Sigmoid colon (tissue), 6 donors: ENCODE measurements at regions not wholly inside any gene's neighbourhood (a gene's known extent, or its start where the extent isn't known, plus 50 kb on each side); places are given as distances from the start of the nearest gene placed in this dataset.

Experiments
- DNase-seq: peaks from one replicate; pipeline ENCODE4 v3.0.0-alpha.2; 2019
- H3K27ac ChIP-seq, 4 donors: fragments of 200-600 bp; sonication (generic); one replicate each; pipeline ENCODE4 v1.5.1; 2016 to 2019; ENCODE audit warnings: mild to moderate bottlenecking in 1 of 4
- H3K27me3 ChIP-seq, 3 donors: fragments of 200-600 bp; sonication (generic); one replicate each; pipeline ENCODE4 v1.5.1; 2019; ENCODE audit warnings: mild to moderate bottlenecking in 1 of 3
- H3K36me3 ChIP-seq, 4 donors: fragments of 200-600 bp; sonication (generic); one replicate each; pipeline ENCODE4 v1.5.1; 2016 to 2019
- H3K4me1 ChIP-seq, 4 donors: fragments of 200-600 bp; sonication (generic); one replicate each; pipeline ENCODE4 v1.5.1; 2017 to 2019
- H3K4me3 ChIP-seq, 4 donors: fragments of 200-600 bp; sonication (generic); one replicate each; pipeline ENCODE4 v1.5.1; 2017 to 2019; ENCODE audit warnings: mild to moderate bottlenecking in 2 of 4, moderate library complexity in 1 of 4
- H3K9me3 ChIP-seq, 4 donors: fragments of 200-600 bp in 3 of 4; sonication (generic) in 3 of 4; one replicate each; pipeline versions ENCODE4 v1.5.1 to v1.6.1; 2013 to 2019
- EP300 ChIP-seq, 4 donors: sonication (generic); formaldehyde crosslinking; IDR thresholded peaks; one replicate each; pipeline ENCODE4 v1.6.1; 2017; ENCODE audit warnings: antibody characterized with exemption in 4 of 4
- POLR2A ChIP-seq, 2 donors: fragments of 450-650 bp; IDR thresholded peaks; one replicate each; pipeline ENCODE4 v1.6.1; 2016; ENCODE audit warnings: antibody characterized with exemption in 2 of 2, mild to moderate bottlenecking in 2 of 2, moderate library complexity in 2 of 2
- POLR2AphosphoS5 ChIP-seq, 4 donors: sonication (generic); formaldehyde crosslinking; IDR thresholded peaks; one replicate each; pipeline ENCODE4 v1.6.1; 2017; ENCODE audit warnings: antibody characterized with exemption in 4 of 4
- WGBS, 2 donors: extraction: QIAGEN DNeasy Blood & Tissue Kit; methylation state at CpG; one replicate each; pipeline ENCODE4 v1.1.7; 2013; 5-methylcytosine and 5-hydroxymethylcytosine counted together
- intact Hi-C: fragments of 100-400 bp; cut with DNase I; formaldehyde crosslinking; loops from one replicate; pipeline ENCODE4 v1.15.1; 2023
- TF ChIP-seq, protein P1 (sequence below), 4 experiments: fragments of 450-650 bp in 3 of 4; fragments of 200-600 bp in 1 of 4; IDR thresholded peaks; one replicate each; pipeline ENCODE4 v1.5.1; 2016 to 2019; ENCODE audit warnings: antibody characterized with exemption in 4 of 4, mild to moderate bottlenecking in 3 of 4, moderate library complexity in 2 of 4
- donor health status: healthy with polysubstance abuse.
- donor health status: healthy.

DNA sequence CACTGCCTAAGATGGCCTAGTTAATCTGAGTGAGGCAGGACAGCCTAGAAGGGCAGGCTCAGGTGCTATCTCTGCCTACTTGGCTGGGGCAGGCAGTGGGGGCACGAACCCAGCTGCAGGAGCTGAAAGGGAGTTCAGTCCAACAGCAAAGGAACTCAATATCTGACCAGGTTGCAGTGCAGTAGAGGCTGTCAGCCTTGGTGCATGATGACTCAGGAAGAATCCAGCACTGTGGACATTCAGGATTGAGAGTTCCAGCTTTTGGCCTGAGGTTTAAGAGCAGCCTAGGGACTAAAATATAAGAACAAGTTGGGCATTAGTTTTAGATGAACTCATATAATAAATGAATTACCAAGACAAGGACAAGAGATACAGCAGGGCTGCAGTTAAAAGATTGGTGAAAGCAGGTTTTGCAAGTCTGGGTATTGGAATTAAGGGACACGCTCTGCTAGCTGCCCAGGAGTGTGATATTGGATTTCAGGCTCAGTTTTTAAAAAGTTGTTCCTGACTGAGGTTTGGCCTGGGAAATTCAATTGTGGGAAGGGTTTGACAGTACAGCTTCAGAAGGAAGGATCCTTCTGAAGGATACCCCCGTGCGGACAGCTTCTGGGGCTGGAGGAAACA is 64.7 kb upstream of the ATG10 start:
- peaks cover 0 to 6% (median 0%) of the 10 kb centered on the region in 4 donors for H3K4me1 ChIP-seq
- no peak overlapping the region for H3K4me3 ChIP-seq
- no peaks in the 10 kb centered on the region for H3K36me3 ChIP-seq
- WGBS, 2 donors = 85 to 91% methylated on average over 4 of the region's 4 CpGs
- TF ChIP-seq POLR2A (IDR thresholded peaks at IDR 0.05) (no peak), EP300 (IDR thresholded peaks at IDR 0.05) (no peak), POLR2AphosphoS5 (IDR thresholded peaks at IDR 0.05) (no peak)
- TF ChIP-seq, protein P1, sequence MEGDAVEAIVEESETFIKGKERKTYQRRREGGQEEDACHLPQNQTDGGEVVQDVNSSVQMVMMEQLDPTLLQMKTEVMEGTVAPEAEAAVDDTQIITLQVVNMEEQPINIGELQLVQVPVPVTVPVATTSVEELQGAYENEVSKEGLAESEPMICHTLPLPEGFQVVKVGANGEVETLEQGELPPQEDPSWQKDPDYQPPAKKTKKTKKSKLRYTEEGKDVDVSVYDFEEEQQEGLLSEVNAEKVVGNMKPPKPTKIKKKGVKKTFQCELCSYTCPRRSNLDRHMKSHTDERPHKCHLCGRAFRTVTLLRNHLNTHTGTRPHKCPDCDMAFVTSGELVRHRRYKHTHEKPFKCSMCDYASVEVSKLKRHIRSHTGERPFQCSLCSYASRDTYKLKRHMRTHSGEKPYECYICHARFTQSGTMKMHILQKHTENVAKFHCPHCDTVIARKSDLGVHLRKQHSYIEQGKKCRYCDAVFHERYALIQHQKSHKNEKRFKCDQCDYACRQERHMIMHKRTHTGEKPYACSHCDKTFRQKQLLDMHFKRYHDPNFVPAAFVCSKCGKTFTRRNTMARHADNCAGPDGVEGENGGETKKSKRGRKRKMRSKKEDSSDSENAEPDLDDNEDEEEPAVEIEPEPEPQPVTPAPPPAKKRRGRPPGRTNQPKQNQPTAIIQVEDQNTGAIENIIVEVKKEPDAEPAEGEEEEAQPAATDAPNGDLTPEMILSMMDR (IDR thresholded peaks at IDR 0.05) = no peak
- intact Hi-C loops = no loop called here
- H3K27ac ChIP-seq = no peak overlapping the region
- no peaks in the 10 kb centered on the region for H3K27me3 ChIP-seq
- DNase-seq = no peak
- H3K9me3 ChIP-seq = no peaks in the 10 kb centered on the region

DNA sequence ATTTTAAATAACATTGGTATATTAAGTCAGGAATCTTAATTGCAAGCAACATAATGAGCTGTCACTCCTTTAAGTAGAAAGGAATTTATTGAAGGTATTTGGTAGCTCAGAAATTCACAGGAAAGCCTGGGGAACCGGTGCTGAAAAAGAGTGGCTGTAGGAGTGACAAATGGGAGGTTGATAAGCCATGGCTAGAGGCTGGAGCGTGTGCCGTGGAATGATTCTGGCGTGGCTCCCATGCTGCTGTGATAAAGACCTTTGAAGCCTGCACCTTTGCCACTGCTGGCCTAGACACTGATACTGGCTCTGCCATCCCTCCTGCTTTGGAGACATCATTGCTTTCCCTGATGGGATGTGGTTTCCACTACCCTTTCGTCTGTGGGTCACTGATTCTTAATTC is 65.7 kb upstream of the ATG10 start:
- H3K27me3 ChIP-seq = no peaks in the 10 kb centered on the region
- H3K4me1 ChIP-seq = peaks cover 0 to 6% (median 0%) of the 10 kb centered on the region in 4 donors
- no peak for TF ChIP-seq POLR2AphosphoS5 (IDR thresholded peaks at IDR 0.05)
- WGBS, 2 donors = 66 to 79% methylated on average over 5 of the region's 5 CpGs
- intact Hi-C loops = no loop called here
- H3K36me3 ChIP-seq = no peaks in the 10 kb centered on the region
- H3K27ac ChIP-seq = no peak overlapping the region
- no peak overlapping the region for H3K4me3 ChIP-seq
- H3K9me3 ChIP-seq = peaks cover 0 to 7% (median 0%) of the 10 kb centered on the region in 4 donors
- no peak for DNase-seq

DNA sequence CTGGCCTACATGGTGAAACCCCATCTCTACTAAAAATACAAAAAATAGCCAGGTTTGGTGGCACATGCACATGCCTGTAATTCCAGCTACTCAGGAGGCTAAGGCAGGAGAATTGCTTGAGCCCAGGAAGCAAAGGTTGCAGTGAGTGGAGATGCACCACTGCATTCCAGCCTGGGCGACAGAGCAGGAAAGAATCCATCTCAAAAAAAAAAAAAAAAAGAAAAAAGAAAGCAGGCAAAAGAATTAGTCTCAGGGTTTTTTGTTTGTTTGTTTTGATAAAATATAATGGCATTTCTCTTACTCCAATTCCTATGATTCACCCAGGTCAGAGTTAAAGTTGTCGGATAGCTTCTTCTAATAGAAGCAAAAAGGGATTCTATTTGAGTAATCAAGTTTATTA is 67.0 kb upstream of the ATG10 start:
- no peaks in the 10 kb centered on the region for H3K36me3 ChIP-seq
- TF ChIP-seq, protein P1 (IDR thresholded peaks at IDR 0.05) = no peak
- TF ChIP-seq POLR2A (IDR thresholded peaks at IDR 0.05) (no peak), EP300 (IDR thresholded peaks at IDR 0.05) (no peak), POLR2AphosphoS5 (IDR thresholded peaks at IDR 0.05) (no peak)
- no peaks in the 10 kb centered on the region for H3K27me3 ChIP-seq
- WGBS, 2 donors = 67 to 70% methylated on average over 2 of the region's 2 CpGs
- H3K4me1 ChIP-seq = peaks cover 0 to 6% (median 0%) of the 10 kb centered on the region in 4 donors
- no peak overlapping the region for H3K4me3 ChIP-seq
- H3K27ac ChIP-seq = no peak overlapping the region
- peaks cover 0 to 7% (median 0%) of the 10 kb centered on the region in 4 donors for H3K9me3 ChIP-seq
- DNase-seq = no peak
- intact Hi-C loops = no loop called here

DNA sequence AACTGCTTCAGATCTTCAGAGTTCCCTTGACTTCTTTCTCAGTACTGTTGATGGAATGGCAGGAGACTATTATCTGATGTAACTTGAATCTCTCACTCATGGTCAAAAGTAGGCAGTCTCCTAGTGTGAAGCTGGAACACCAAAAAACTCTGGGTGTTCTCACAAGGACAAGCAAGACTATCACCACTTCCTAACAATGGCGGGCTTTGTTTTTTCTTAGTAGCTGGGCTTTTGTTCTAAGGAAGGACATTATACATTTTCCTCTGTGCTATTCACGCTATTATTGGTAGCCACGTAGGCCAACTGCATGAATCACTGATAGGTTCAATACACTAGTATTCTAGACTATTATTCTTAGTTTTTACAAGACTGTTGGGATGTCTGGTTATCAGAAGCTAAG is 67.7 kb upstream of the ATG10 start:
- no peaks in the 10 kb centered on the region for H3K36me3 ChIP-seq
- no peak overlapping the region for H3K27ac ChIP-seq
- peaks cover 0 to 7% (median 0%) of the 10 kb centered on the region in 4 donors for H3K9me3 ChIP-seq
- intact Hi-C loops = no loop called here
- WGBS, 2 donors = 87 to 91% methylated on average over 3 of the region's 3 CpGs
- H3K4me3 ChIP-seq = no peak overlapping the region
- TF ChIP-seq EP300 (IDR thresholded peaks at IDR 0.05) (no peak), POLR2AphosphoS5 (IDR thresholded peaks at IDR 0.05) (no peak), POLR2A (IDR thresholded peaks at IDR 0.05) (no peak)
- TF ChIP-seq, protein P1 (IDR thresholded peaks at IDR 0.05) = no peak
- H3K27me3 ChIP-seq = no peaks in the 10 kb centered on the region
- DNase-seq = no peak
- H3K4me1 ChIP-seq = peaks cover 0 to 6% (median 0%) of the 10 kb centered on the region in 4 donors

DNA sequence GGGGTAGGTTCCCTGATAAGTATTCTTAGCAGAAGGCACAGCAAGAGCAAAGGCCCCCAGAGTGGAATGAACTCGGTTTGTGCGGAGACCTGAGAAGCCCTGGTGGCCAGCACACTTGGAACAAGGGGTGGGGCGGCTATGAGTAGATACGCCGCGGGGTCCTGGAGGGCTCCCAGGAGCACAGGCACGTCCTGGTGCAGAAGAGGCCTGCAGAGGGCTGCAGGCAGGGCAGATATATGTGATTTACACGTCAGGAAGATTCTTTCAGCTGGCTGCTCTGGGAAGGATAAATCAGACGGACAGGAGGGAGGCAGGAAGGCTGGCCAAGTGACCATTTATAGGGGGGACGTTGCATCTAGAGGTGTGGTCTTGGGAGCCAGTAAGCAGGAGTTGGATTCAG is 70.2 kb upstream of the ATG10 start:
- Histone ChIP-seq H3K4me1 (no peaks in the 10 kb centered on the region), H3K4me3 (no peak overlapping the region), H3K9me3 (peaks cover 0 to 7% (median 0%) of the 10 kb centered on the region in 4 donors), H3K27me3 (no peaks in the 10 kb centered on the region), H3K36me3 (no peaks in the 10 kb centered on the region), H3K27ac (no peak overlapping the region)
- intact Hi-C loops = no loop called here
- no peak for TF ChIP-seq EP300 (IDR thresholded peaks at IDR 0.05)
- TF ChIP-seq POLR2A (IDR thresholded peaks at IDR 0.05) = no peak
- TF ChIP-seq POLR2AphosphoS5 (IDR thresholded peaks at IDR 0.05) = no peak
- TF ChIP-seq, protein P1 (IDR thresholded peaks at IDR 0.05) = no peak
- no peak for DNase-seq
- WGBS, 2 donors = 84 to 85% methylated on average over 10 of the region's 10 CpGs
